ENCODE measurements at regions not wholly inside any gene's neighbourhood (a gene's known extent, or its start where the extent isn't known, plus 50 kb on each side); places are given as distances from the start of the nearest gene placed in this dataset.

DNA sequence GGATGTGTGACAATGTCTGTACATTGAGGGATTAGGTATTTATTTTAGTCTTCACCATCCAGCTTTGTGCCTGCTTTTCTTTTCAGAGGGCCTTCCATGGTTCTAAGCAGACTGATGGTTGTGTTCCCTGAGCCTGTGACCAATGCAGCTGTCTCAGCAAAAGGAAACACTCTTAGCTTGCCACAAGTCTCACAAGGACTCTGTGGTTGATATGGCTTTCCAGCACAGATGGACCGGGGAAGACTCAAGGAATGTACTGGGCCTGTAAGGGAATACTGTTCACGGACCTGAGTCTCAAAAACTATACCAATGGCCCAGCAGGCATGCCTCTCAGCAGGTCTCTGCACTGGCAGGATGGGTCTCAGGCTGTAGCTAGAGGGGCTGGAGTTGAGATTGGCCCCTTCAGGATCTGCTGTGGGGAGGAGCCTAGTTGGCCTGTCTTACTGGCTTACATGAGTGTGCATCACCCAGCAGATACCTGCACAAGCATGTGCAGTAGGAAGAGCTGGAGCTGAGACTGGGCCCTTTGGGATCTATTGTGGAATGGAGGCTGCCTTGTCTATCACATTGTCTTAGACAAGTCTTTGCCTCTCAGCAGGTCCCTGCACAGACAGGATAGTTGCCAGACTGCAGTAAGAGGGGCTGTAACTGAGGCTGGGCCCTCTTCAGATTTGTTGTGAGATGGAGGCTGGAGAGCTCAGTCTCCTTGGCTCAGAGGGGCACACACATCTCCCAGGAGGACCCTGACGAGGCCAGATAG is 52.0 kb upstream of the PDC start:
- TF ChIP-seq CTCF (IDR thresholded peaks at IDR 0.05) (no peak), POLR2A (IDR thresholded peaks at IDR 0.05; ENCODE audit: low read depth) (no peak)

Measured in esophagus muscularis mucosa (tissue), 3 donors.